HG02884 (cell line): ENCODE measurements at regions not wholly inside any gene's neighbourhood (a gene's known extent, or its start where the extent isn't known, plus 50 kb on each side); places are given as distances from the start of the nearest gene placed in this dataset.
"Not testable (repeated sequence)": the region's sequence is repeated elsewhere in the genome, so short reads cannot be mapped to it uniquely, and the experiment has no call there.

Experiments
- ATAC-seq: cut with Tn5 transposase; IDR thresholded peaks from one replicate; pipeline ENCODE4 v1.9.1; 2021; ENCODE audit warnings: mild to moderate bottlenecking, moderate library complexity; ENCODE audit not compliant: unreplicated experiment

DNA sequence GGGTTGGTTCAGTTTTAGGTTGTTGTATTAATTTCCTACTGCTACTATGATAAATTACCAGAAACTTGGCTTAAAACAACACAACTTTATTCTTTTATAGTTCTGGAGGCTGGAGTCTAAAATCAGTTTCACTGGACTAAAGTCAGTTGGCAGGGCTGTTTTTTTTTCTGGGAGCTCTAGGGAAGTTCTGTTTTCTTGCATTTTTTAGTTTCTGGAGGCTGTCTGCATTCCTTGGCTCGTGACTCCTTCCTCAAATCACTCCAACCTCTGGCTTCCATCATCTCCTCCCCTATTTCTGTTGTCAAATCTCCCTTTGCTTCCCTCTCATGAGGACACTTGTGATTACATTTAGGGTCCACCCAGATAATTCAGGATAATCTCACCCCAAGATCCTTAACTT lies 51.3 kb upstream of the SUB1 start:
- ATAC-seq = no peak

DNA sequence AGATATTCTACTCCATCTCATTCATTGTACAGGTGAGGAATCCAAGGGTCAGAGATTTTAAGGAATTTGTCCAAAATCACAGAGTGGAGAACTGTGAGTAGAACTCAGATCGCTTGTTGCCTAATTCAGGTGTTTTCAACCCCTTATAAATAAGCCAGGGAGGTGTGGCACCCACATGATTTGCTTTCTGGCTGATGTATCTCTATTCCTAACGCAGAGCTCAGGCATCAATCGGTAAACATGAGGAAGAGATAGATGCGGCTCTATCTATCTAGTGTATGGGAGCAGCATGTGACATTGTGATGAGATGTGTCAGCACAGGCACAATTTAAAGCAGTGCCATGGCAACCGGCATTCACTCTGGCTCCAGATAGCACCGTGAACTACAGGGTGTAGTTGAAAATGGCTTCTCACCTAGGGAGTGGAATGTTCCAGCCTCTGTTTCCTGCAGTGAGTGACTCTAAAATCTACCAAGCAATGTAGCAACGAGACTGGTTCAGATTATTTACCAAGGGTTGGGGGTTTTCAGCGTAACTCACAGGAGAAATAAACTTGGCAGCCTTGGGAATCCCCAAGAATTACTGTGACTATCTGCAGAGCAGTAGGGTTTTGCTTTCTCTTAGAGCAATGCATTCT lies 53.4 kb upstream of the SUB1 start:
- ATAC-seq = peak; percentile 53

DNA sequence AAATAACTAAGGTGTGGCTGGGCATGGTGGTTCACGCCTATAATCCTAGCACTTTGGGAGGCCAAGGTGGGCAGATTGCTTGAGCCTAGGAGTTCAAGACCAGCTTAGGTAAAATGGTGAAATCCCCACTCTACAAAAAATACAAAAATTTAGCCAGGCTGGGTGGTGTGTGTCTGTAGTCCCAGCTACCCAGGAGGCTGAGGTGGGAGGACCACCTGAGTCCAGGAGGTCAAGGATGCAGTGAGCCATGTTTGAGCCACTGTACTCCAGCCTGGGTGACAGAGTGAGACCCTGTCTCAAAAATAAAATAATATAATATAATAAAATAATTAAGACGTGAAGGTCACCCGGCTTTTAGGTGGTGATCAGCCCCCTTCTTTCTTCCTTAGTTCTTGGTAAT lies 58.0 kb upstream of the SUB1 start:
- not testable (repeated sequence) for ATAC-seq

DNA sequence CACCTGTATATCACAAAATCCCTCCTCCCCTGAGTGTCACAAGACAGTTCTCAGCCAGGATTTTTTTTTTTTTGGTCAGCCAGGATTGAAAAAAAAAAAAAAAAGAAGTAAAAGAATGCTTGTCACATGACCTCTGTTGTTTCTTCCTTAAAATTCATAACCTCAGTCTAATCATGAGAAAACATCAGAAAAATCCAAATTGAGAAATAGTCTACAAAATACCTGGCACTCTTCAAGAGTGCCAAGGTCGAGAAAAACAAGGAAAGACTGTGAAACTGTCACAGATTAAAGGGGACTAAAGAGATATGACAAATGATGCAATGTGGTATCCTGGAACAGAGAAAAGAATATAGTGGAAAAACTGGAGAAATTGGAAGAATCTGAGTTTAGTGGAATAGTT lies 58.5 kb upstream of the SUB1 start:
- no peak for ATAC-seq

DNA sequence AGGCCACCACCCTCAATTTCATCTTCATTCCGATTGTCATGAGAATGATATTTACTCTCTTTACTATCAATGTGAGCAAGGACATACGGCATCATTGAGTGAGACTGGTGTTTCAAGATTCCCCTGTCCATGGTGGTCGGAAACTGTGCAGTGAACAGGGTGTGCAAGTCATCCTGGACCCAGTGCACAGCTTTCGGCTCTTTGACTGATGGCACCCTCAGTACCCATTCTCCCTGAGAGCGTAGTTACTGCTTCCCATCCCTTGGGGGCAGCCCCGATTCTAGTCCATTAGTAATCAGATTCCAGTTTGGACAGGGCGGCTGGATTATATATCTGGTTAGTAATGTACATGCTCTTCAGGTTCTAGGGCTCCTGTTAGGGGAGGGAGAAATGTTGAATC lies 61.7 kb upstream of the SUB1 start:
- ATAC-seq = no peak

DNA sequence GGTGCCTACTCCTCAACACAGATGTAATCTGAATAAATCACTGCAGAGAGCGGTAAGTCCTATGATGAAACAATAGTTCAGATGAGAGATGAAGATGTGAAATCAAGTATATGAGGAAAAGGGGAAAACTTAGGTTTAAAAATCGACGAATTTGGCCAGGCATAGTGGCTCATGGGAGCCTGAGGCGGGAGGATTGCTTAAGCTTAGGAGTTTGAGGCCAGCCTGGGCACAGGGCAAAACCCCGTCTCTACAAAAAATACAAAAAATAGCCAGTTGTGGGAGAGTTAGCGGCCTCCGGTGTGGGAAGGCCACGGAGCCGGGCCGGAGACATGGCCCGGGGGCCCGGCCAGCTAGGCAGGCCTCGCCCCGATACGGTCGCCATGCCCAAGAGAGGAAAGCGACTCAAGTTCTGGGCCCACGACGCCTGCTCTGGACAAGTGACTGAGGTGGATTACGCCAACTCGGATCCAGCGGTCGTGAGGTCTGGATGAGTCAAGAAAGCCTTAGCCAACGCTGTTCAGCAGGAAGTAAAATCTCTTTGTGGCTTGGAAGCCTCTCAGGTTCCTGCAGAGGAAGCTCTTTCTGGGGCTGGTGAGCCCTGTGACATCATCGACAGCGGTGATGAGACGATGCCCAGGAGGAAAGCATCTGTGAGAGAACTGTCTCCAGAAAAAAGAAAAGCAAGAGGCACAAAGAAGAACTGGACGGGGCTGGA lies 62.8 kb upstream of the SUB1 start:
- no peak for ATAC-seq

DNA sequence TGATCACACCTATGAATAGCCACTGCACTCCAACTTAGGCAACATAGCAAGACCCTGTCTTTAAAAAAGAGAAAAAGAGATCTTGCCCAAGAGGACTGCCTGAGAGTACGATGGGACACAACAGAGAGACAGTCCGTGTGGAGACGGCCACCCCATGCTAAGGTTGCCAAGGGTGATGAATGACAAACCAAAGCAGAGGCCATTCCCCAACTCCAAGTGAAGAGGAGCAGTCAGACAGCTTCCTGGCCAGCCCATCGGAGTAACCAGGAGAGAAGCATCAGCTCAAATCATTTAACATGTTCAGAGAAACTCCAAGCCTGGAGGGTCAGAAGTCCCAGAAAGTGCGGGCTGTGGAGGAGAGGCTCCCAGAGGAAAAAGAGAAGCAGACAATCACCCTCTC lies 63.9 kb upstream of the SUB1 start:
- ATAC-seq = no peak

DNA sequence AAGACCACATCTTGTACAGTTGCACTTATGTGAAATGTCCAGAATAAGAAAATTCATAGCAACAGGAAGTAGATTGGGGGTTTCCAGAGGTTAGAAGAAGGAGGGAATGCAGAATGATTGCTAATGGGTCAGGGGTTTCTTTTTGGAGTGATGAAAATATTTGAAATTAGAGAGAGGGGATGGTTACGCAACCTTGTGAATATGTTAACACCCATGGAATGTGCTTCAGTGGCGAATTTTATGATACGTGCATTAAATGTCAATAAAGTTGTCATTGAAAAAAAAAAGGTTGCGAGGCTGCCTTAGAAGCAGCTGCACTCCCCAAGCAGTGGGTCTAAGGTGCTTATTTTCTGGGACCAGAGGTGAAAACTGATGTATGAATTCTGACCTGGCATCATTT lies 64.4 kb upstream of the SUB1 start:
- ATAC-seq = no peak

DNA sequence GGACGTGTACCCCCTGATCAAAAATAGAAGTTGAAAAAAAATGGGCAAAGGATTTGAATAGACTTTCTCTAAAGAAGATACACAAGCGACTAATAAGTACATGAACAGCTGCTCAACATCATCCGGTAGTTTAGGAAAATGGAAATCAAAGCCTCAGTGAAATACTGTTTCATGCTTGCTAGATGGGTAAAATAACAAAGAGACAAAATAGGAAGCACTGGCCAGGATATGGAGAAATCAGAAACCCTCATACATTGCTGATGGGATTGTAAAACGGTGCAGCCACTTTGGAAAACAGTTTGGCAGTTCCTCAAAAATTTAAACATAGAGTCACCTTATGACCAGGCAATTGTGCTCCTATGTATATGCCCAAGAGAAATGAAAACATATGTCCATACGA lies 65.0 kb upstream of the SUB1 start:
- no peak for ATAC-seq

DNA sequence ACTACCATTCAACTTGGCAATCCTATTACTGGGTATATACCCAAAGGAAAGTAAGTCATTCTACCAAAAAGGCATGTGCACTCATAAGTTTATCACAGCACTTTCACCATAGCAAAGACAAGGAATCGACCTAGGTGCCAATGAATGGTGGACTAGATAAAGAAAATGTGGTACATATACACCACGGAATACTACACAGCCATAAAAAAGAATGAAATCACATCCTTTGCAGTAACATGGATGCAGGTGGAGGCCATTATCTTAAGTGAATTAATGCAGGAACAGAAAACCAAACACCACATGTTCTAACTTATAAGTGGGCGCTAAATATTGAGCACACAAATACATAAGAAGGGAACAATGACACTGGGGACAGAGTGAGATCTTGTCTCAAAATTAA lies 65.8 kb upstream of the SUB1 start:
- no peak for ATAC-seq

DNA sequence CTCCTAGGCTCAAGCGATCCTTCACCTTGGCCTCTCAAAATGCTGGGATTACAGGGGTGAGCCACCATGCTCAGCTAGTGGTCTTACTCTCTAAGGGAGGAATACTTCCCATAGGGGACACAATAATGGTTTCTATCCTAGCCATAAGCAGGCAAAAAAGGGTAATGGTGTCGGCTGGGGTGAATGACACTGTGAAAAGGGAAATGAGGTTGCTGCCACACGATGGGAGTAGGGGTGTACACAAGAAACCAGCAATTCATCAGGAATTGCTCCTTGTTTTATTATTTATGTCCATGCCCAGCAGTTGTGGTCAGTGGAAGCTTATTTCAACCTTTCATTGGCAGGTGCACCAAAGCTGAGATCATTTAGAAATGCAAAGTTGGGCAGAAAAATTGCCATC lies 70.3 kb upstream of the ZFR start:
- ATAC-seq = no peak

DNA sequence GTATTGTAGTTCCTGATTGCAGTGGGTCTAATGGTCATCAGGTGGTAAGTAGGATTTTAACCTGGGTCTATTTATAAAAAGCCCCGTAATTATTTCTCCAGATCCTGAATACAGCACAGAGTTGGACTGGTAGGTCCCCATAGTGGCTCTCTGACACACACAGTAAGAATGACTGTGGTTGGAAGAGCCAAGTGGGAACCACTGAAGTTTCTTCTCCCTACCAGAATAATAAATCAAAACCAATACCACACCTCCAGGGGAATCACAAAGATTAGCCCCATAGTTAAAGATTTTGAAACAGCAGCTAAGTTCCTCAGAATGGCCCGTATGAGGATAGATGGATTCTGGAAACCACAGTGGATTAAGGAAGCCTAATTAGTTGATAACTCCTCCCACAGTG lies 68.4 kb upstream of the ZFR start:
- no peak for ATAC-seq

DNA sequence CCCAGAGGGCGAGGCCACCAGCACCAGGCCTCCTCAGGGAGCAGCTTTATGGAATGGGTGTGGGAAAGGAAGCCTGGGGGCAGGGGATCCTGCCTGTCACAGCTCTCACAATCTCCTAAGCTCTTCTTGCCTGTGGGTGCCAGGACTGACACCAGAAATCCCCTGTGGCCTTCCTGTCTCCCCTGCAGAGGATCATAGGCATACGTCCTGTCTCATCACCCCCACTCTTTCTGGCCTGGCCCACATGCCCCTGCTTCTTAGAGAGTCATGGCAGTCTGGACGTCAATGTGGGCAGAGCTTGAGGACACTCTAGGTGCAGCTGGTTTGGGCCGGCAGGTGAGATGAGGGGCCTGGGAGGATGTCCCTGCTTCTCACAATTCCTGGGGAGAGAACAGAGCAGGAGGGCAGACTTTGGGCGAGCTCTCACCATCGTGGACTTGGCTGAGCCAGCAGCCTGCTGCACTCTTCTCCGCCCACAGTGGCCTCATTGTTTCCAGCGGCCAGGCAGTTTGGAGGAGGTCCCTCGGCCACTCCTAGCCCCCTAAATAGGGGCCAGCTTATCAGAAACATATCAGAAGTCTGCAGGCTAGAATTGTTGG lies 67.3 kb upstream of the ZFR start:
- ATAC-seq = no peak

DNA sequence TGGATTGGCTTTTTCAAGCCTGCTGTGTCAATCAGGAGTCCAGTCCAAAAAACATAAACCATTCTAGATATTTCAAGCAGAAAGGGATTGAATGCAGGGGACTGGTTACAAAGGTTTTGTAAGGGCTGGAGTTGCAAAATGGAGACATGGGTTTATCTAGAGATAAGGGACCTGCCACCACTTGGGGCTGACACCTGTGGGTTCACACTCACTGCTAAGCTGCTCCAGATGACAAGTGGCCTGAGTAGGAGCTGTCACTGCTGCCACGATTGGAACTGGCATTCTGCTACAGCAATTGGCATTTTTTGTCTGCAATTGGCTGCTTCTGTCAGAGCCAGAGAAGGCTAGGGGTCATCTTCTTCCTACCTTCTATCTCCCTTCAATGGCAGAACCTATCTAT lies 66.3 kb upstream of the ZFR start:
- no peak for ATAC-seq

DNA sequence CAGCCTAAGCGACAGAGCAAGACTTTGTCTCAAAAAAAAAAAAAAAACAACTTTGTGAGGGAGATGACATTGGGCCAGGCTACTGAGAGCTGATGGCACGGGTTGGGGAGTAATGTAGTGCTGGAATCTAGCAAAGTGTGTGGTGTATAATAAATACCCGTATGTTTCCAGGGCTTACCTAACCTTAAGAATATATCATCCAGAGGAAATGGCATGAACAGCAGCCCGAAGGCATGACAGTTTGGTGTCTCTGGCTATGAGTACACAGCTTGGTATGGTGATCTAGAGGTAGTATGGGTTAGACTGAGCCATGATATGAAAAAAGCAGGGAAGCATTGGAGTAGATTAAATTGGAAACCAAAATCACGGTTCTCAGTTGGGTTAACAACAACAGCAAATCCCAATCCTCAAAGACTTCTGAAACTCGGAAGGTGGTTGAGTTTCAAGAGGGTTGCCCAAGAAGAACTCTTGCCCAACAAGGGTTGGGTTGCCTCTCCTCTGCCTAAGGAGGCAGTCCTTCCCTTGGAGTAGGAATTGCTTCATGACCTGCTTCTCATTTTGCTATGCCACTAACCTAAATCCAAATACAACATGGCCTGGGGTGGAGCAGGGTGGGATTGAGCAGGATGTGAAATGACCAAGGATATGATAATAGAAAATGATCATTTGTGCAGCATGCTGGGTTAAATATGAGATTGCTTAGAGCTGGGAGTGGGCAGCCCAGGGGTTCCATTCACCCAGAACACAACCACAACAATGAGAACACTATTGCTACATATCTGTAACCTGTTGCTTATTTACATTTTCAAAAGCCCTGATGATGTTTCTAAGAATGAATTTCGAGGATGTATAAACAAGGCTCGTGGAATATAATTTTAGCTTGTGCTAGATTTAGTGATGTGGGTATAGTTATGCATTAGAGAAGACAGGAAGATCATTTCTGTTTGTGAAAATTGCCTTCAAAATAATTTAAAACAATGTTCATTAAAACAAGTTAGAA lies 64.6 kb upstream of the ZFR start:
- ATAC-seq = no peak

DNA sequence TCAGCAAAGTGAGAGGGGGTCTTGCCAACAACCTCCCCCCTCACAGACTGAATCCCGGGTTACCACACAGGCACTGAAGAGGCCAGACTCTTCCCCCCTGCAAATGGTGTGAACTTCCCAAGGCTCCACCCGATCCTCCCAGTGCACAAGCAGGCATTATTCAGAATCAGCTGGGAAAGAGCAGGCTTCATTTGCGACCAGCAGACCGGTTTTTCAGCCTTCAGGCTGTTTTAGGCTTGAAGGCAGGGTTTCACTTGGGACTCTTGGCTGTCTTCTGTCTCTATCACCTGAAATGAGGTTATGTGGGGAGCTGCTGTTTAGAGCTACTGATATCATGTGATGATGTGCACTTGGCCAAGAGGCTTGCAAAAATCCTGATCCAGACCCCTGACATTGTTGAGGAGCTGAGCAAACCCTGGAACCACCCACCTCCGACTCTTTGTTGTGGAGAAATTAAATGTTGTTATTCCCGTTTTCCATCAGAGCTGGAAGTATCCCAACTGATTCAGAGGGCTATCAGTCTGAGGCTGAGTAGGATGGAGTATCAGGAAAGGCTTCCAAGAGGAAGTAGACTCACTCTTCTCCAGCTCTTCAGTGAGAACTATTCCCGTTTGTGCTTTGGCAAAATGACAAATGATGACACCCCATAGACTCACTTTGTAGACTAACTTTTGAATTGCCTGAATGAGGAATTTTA lies 63.3 kb upstream of the ZFR start:
- no peak for ATAC-seq

DNA sequence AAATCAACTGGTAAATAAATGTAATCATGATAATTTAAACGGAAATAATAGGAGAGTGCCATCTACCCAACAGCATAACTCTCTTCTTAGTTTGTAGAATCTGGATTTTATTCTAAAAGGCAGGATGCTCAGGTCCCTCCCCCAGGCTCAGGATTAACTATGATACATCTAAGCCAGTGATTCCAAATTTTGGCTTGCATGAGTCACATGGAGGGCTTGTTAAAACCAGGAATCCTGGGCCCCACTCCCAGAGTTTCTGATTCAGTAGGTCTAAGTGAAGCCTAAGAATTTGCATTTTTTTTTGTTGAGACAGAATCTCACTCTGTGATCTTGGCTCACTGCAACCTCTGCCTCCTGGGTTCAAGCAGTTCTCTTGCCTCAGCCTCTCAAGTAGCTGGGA lies 62.3 kb upstream of the ZFR start:
- ATAC-seq = no peak

DNA sequence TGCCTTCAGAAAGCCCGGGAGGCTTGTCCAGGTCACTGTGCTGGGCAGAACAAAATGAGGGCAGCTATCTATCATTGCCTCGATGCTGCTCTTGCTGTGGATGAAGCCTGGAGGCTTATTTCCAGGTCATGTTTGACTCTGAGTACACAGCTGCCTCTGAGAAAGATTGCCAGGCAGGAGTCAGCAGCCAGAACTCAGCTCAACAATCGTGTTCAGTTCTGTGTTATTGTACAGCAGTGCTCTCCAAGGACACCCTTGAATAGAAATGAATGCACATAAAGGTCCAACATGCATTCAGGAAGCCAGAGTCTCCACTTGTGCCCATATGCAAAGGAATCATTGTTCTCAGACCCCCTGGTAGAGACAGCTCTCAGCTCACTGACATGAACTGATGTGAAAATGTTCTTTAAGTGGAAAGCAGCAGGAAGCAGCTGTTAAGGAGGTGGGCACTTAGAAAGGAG lies 61.7 kb upstream of the ZFR start:
- no peak for ATAC-seq

DNA sequence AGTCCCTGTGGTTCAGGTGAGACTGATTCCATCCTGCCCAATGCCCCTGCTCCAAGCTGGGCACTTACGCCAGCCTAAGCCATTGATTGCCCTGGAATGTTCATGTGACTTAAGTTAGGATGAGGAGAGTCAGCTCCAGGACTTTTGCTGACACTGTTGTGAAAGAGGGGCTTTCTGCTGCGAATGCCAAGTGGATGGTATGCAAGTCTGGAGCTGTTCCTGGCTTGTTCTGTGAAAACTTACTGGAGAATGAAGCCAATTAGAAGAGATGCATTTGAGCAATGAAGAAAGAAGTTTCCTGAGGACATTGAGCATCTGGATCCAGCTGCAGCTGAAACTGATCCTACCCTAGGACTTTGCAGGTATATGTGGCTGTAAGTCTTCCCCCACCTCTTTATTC lies 61.2 kb upstream of the ZFR start:
- no peak for ATAC-seq

DNA sequence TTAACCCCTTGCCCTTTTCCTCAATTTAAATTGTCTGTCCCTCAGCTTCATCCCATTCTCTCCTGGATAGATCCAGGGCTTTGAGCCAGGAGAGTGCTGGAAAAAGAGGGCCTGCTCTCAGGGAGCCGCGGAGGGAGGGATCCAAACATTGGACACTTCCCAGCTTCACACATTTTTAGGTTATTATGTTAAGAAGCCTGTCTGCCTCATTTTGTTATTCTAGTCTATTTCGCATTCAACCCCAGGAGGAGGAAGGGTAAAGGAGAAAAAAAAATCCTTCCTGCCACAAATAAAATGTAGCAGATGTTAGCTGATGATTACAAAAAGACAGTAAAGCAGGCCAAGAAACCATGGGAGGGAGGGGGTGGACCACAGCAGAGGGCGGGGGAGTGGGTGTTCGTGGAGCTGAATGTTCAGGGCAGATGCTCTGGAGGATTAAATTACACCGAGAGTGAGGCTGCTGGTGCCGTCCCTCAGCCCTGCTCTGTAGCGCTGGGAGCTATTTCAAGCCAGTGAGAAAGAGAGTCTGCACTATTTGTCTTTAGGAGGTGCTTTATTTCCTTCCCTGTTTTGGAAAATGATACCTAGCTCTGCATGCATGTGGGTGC lies 60.6 kb upstream of the ZFR start:
- ATAC-seq = peak; percentile 73
